Keratinocyte (primary cell): ENCODE measurements at regions not wholly inside any gene's neighbourhood (a gene's known extent, or its start where the extent isn't known, plus 50 kb on each side); places are given as distances from the start of the nearest gene placed in this dataset.

Experiments
- DNase-seq: peaks from one replicate; pipeline ENCODE4 v3.0.0-alpha.2; 2011; ENCODE audit warnings: low read depth, missing footprints, low spot score
- FAIRE-seq: peaks from 2 replicates; lab custom pipeline; 2011; peaks lifted over from hg19 to GRCh38; lab: Jason Lieb, UNC
- H2AFZ ChIP-seq: 2 replicates; pipeline ENCODE4 v1.6.0; 2012; ENCODE audit warnings: low read length, control low read depth, inconsistent platforms; ENCODE audit not compliant: control insufficient read depth
- H3K27ac ChIP-seq: 2 replicates; pipeline ENCODE4 v1.5.1; 2011; ENCODE audit warnings: low read length; ENCODE audit not compliant: control insufficient read depth, insufficient read depth
- H3K27me3 ChIP-seq: 3 replicates; pipeline ENCODE4 v1.6.0; 2011; ENCODE audit warnings: low read length; ENCODE audit not compliant: control insufficient read depth, insufficient read depth; ENCODE audit errors: extremely low read depth
- H3K36me3 ChIP-seq, 2 experiments: 2 replicates in 1 of 2; 3 replicates in 1 of 2; pipeline ENCODE4 v1.5.1; 2011; ENCODE audit warnings: low read length in 2 of 2, mild to moderate bottlenecking in 1 of 2; ENCODE audit not compliant: control insufficient read depth in 2 of 2, insufficient read depth in 2 of 2; ENCODE audit errors: extremely low read depth in 1 of 2
- H3K4me1 ChIP-seq: 3 replicates; pipeline ENCODE4 v1.5.1; 2011; ENCODE audit warnings: low read length; ENCODE audit not compliant: control insufficient read depth, insufficient read depth; ENCODE audit errors: extremely low read depth
- H3K4me2 ChIP-seq: 3 replicates; pipeline ENCODE4 v1.6.0; 2011; ENCODE audit warnings: low read depth, low read length; ENCODE audit not compliant: control insufficient read depth, insufficient read depth; ENCODE audit errors: extremely low read depth
- H3K4me3 ChIP-seq, 3 experiments: fragments of 200-600 bp in 1 of 3; sonication (generic) in 1 of 3; 2 replicates in 2 of 3; 3 replicates in 1 of 3; pipeline ENCODE4 v1.5.1; 2011 to 2016; ENCODE audit warnings: low read length in 3 of 3, mild to moderate bottlenecking in 3 of 3, control low read depth in 2 of 3, inconsistent platforms in 1 of 3, low read depth in 1 of 3, mixed read lengths in 1 of 3, mixed run types in 1 of 3, moderate library complexity in 1 of 3; ENCODE audit not compliant: control insufficient read depth in 2 of 3, insufficient read depth in 2 of 3; ENCODE audit errors: extremely low read depth in 1 of 3
- H3K79me2 ChIP-seq: 2 replicates; pipeline ENCODE4 v1.6.0; 2012; ENCODE audit warnings: low read length; ENCODE audit not compliant: control insufficient read depth, insufficient read depth
- H3K9ac ChIP-seq: 3 replicates; pipeline ENCODE4 v1.6.0; 2011; ENCODE audit warnings: low read length; ENCODE audit not compliant: control insufficient read depth, insufficient read depth; ENCODE audit errors: extremely low read depth
- H3K9me1 ChIP-seq: 3 replicates; pipeline ENCODE4 v1.6.0; 2011; ENCODE audit warnings: low read length; ENCODE audit not compliant: control insufficient read depth, insufficient read depth; ENCODE audit errors: extremely low read depth
- H3K9me3 ChIP-seq: 2 replicates; pipeline ENCODE4 v1.5.1; 2012; ENCODE audit warnings: low read depth, low read length; ENCODE audit not compliant: control insufficient read depth
- H4K20me1 ChIP-seq: 3 replicates; pipeline ENCODE4 v1.6.0; 2011; ENCODE audit warnings: low read length; ENCODE audit not compliant: control insufficient read depth, insufficient read depth; ENCODE audit errors: extremely low read depth
- EZH2 ChIP-seq: IDR thresholded peaks from one replicate; pipeline ENCODE4 v1.6.1; 2012; ENCODE audit warnings: inconsistent platforms, mild to moderate bottlenecking, low read length, moderate library complexity
- dilution Hi-C: fragments of 300-500 bp; cut with MboI; formaldehyde crosslinking; loops from one replicate; pipeline ENCODE4 v1.7.0; 2020; ENCODE audit warnings: low sequenced_read_pairs; ENCODE audit not compliant: extremely low pct_ligation_motif_present
- TF ChIP-seq, protein P1 (sequence below), 3 experiments: IDR thresholded peaks in 1 of 3; conservative IDR thresholded peaks in 1 of 3; optimal IDR thresholded peaks in 1 of 3; 2 replicates in 2 of 3; 3 replicates in 1 of 3; pipeline versions ENCODE3 to v1.5.1; 2011; ENCODE audit warnings: low read length in 3 of 3, mild to moderate bottlenecking in 3 of 3, moderate library complexity in 2 of 3, control low read depth in 1 of 3, inconsistent platforms in 1 of 3; ENCODE audit not compliant: insufficient read depth in 2 of 3; ENCODE audit errors: extremely low read depth in 1 of 3

DNA sequence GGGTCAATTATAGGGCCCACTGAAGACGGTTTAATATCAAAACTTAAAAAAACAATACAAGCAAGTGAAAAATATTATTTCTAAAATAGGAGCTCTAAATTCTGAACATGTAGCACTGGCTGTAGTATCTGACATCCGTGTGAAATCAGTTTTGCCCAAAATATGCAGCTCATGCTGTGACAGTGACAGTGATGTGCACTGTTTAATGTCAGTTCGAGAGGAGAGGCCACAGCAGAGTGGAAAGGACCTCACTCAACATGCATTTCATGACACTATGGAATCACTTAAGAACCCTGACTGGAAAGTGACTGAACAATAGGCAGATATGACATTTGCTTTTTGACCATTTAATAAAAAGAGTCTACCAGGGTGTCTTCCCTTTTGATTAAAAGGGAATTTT lies 397.0 kb downstream of the FRK start:
- H3K36me3 ChIP-seq = no peaks in the 10 kb centered on the region
- H4K20me1 ChIP-seq = no peaks in the 10 kb centered on the region
- no peak overlapping the region for H3K4me2 ChIP-seq
- H3K9me1 ChIP-seq = no peaks in the 10 kb centered on the region
- H3K4me1 ChIP-seq = no peaks in the 10 kb centered on the region
- no peak for FAIRE-seq
- H3K27ac ChIP-seq = no peak overlapping the region
- no peak overlapping the region for H2AFZ ChIP-seq
- H3K79me2 ChIP-seq = no peaks in the 10 kb centered on the region
- dilution Hi-C loops = no loop called here
- TF ChIP-seq EZH2 = no peak
- TF ChIP-seq, protein P1, sequence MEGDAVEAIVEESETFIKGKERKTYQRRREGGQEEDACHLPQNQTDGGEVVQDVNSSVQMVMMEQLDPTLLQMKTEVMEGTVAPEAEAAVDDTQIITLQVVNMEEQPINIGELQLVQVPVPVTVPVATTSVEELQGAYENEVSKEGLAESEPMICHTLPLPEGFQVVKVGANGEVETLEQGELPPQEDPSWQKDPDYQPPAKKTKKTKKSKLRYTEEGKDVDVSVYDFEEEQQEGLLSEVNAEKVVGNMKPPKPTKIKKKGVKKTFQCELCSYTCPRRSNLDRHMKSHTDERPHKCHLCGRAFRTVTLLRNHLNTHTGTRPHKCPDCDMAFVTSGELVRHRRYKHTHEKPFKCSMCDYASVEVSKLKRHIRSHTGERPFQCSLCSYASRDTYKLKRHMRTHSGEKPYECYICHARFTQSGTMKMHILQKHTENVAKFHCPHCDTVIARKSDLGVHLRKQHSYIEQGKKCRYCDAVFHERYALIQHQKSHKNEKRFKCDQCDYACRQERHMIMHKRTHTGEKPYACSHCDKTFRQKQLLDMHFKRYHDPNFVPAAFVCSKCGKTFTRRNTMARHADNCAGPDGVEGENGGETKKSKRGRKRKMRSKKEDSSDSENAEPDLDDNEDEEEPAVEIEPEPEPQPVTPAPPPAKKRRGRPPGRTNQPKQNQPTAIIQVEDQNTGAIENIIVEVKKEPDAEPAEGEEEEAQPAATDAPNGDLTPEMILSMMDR (optimal IDR thresholded peaks at IDR 0.05 in 1 of 3, IDR thresholded peaks at IDR 0.05 in 1 of 3, conservative IDR thresholded peaks at IDR 0.05 in 1 of 3; ENCODE audit: extremely low read depth in 1 of 3, insufficient read depth in 2 of 3, low read length in 3 of 3) = no peak
- H3K4me3 ChIP-seq = no peak overlapping the region
- H3K9me3 ChIP-seq = no peaks in the 10 kb centered on the region
- H3K27me3 ChIP-seq = no peaks in the 10 kb centered on the region
- no peak overlapping the region for H3K9ac ChIP-seq
- DNase-seq = no peak

DNA sequence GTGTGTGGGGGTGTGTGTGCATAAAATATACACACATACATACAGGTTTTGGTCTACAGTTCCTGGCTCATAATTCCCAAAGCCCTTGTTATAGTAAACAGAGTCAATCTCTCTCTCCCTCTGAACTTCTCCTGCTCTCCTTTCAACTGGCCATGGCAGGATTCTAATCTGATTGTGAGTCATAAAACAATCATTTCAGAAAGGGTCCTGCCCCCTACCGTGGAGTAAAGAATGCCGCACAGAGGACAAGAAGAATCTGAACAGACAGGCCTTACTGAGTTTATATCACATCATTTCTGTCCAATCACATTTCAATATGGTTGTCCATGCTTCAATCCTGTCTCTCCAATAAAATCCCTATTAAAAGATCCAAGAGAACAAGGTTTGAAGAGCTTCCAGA lies 416.9 kb downstream of the FRK start:
- dilution Hi-C loops = no loop called here
- no peak overlapping the region for H3K4me3 ChIP-seq
- no peak for FAIRE-seq
- H3K9me1 ChIP-seq = no peaks in the 10 kb centered on the region
- no peaks in the 10 kb centered on the region for H3K9me3 ChIP-seq
- H2AFZ ChIP-seq = no peak overlapping the region
- DNase-seq = no peak
- TF ChIP-seq, protein P1 (optimal IDR thresholded peaks at IDR 0.05 in 1 of 3, IDR thresholded peaks at IDR 0.05 in 1 of 3, conservative IDR thresholded peaks at IDR 0.05 in 1 of 3; ENCODE audit: extremely low read depth in 1 of 3, insufficient read depth in 2 of 3, low read length in 3 of 3) = no peak
- TF ChIP-seq EZH2 = no peak
- no peaks in the 10 kb centered on the region for H4K20me1 ChIP-seq
- H3K36me3 ChIP-seq = no peaks in the 10 kb centered on the region
- no peak overlapping the region for H3K4me2 ChIP-seq
- no peaks in the 10 kb centered on the region for H3K4me1 ChIP-seq
- H3K27ac ChIP-seq = no peak overlapping the region
- no peak overlapping the region for H3K9ac ChIP-seq
- no peaks in the 10 kb centered on the region for H3K79me2 ChIP-seq
- no peaks in the 10 kb centered on the region for H3K27me3 ChIP-seq
